OCI-LY3 (cell line): ENCODE measurements at regions not wholly inside any gene's neighbourhood (a gene's known extent, or its start where the extent isn't known, plus 50 kb on each side); places are given as distances from the start of the nearest gene placed in this dataset.

Experiments
- H2AFZ ChIP-seq: fragments of 200-600, 300-600 bp; shearing (Covaris generic); 2 replicates; pipeline ENCODE4 v1.6.0; 2014; ENCODE audit warnings: antibody characterized with exemption, low read depth, low read length
- H3K27ac ChIP-seq: fragments of 200-600, 300-600 bp; sonication (generic); 2 replicates; pipeline ENCODE4 v1.5.1; 2014; ENCODE audit warnings: mild to moderate bottlenecking, low read length, moderate library complexity, mixed read lengths
- H3K27me3 ChIP-seq: fragments of 200-600, 300-600 bp; sonication (generic); 2 replicates; pipeline ENCODE4 v1.6.1; 2014; ENCODE audit warnings: low read depth, low read length, mixed read lengths
- H3K36me3 ChIP-seq: fragments of 200-600, 300-600 bp; sonication (generic); replicated peaks from 2 replicates; pipeline ENCODE3; 2014; ENCODE audit warnings: low read depth, low read length, mixed read lengths
- H3K4me1 ChIP-seq: fragments of 300-600, 200-600 bp; sonication (generic); 2 replicates; pipeline ENCODE4 v1.6.1; 2014; ENCODE audit warnings: low read length, mixed read lengths
- H3K4me2 ChIP-seq: fragments of 200-600, 300-600 bp; sonication (generic); 2 replicates; pipeline ENCODE4 v1.6.1; 2014; ENCODE audit warnings: low read length, mixed read lengths
- H3K4me3 ChIP-seq: fragments of 300-600, 200-600 bp; sonication (generic); 2 replicates; pipeline ENCODE4 v1.5.1; 2014; ENCODE audit warnings: antibody characterized with exemption, mild to moderate bottlenecking, low read length, moderate library complexity
- H3K79me2 ChIP-seq: fragments of 300-600, 200-600 bp; shearing (Covaris generic); 2 replicates; pipeline ENCODE4 v1.6.1; 2014; ENCODE audit warnings: mild to moderate bottlenecking, low read length, mixed read lengths
- H3K9ac ChIP-seq: fragments of 300-600, 200-600 bp; shearing (Covaris generic); 2 replicates; pipeline ENCODE4 v1.6.0; 2014; ENCODE audit warnings: mild to moderate bottlenecking, low read length, moderate library complexity
- H3K9me3 ChIP-seq: fragments of 200-600, 300-600 bp; shearing (Covaris generic); 2 replicates; pipeline ENCODE4 v1.6.1; 2014; ENCODE audit warnings: low read length, mixed read lengths; ENCODE audit not compliant: insufficient read depth
- H4K20me1 ChIP-seq: fragments of 200-600, 300-600 bp; sonication (generic); 2 replicates; pipeline ENCODE4 v1.6.1; 2016; ENCODE audit warnings: low read length, mixed read lengths; ENCODE audit not compliant: insufficient read depth
- EZH2phosphoT487 ChIP-seq: fragments of 200-600 bp; shearing (Covaris generic); IDR thresholded peaks from 2 replicates; pipeline ENCODE4 v1.6.1; 2018; ENCODE audit warnings: antibody characterized with exemption, mixed run types, low read depth
- TF ChIP-seq, protein P1 (sequence below): fragments of 200-600, 300-600 bp; sonication (generic); IDR thresholded peaks from 2 replicates; pipeline ENCODE4 v1.5.1; 2014; ENCODE audit warnings: antibody characterized with exemption, low read length, low read depth

DNA sequence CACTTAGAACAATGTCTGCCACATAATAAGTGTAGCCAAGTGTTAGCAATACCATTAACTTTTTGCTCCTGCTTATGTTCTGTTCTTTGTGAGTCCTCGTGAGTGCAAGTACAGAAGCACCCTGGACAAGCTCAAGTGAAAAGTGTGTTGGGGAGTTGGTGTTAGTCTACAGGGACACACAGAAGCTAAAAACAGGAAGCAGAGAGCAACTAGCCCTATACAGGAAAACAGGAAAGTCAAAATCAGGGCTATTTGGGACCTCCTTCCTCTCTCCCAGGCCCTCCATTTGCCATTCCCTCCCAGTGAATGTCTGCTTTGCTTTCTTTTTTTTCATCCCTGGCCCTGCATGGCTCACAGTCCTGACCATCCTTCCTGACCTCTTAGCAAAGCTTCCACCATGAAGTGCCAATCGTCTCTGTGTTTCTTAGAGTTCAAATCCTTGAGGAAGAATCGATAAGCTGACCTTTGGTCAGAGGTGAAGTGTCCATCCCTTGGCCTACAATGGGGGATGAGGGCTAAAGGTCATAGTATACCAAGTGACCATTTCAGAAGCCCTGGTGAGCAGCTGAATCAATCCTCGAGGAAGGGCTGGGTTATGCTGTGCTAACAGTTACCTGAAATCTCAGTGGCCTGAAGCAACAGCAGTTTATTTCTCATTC lies 328.2 kb downstream of the SHQ1 start:
- Histone ChIP-seq H3K4me1 (peaks cover 47% of the 10 kb centered on the region), H2AFZ (peak overlapping the region; percentile 66), H3K79me2 (no peaks in the 10 kb centered on the region), H3K36me3 (no peaks in the 10 kb centered on the region), H3K4me3 (no peak overlapping the region), H3K27me3 (no peaks in the 10 kb centered on the region), H4K20me1 (no peaks in the 10 kb centered on the region), H3K4me2 (peak overlapping the region; percentile 51), H3K9me3 (no peaks in the 10 kb centered on the region), H3K9ac (no peak overlapping the region), H3K27ac (peak overlapping the region; percentile 55; the same call in 1 of the 2 replicates)
- no peak for TF ChIP-seq EZH2phosphoT487
- TF ChIP-seq, protein P1, sequence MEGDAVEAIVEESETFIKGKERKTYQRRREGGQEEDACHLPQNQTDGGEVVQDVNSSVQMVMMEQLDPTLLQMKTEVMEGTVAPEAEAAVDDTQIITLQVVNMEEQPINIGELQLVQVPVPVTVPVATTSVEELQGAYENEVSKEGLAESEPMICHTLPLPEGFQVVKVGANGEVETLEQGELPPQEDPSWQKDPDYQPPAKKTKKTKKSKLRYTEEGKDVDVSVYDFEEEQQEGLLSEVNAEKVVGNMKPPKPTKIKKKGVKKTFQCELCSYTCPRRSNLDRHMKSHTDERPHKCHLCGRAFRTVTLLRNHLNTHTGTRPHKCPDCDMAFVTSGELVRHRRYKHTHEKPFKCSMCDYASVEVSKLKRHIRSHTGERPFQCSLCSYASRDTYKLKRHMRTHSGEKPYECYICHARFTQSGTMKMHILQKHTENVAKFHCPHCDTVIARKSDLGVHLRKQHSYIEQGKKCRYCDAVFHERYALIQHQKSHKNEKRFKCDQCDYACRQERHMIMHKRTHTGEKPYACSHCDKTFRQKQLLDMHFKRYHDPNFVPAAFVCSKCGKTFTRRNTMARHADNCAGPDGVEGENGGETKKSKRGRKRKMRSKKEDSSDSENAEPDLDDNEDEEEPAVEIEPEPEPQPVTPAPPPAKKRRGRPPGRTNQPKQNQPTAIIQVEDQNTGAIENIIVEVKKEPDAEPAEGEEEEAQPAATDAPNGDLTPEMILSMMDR: no peak

DNA sequence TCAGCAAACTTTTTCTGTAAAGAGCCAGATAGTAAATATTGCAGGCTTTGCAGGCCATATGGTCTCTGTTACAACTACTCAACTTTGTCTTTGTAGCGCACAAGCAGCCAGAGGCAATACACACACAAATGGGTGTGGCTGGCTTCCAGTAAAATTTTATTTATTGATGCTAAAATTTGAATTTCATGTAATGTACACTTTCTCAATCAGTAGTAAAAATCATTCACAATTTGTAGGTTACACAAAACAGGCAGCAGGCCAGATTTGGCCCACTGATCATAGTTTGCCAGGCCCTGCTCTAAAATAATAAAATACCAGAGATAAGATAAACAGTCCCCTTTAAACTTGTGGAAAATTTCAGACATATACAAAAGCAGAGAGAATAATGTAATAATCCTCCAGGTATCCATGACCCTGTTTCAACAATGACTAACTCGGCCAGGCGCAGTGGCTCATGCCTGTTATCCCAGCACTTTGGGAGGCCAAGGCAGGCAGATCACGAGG lies 330.3 kb downstream of the SHQ1 start:
- no peaks in the 10 kb centered on the region for H3K36me3 ChIP-seq
- H4K20me1 ChIP-seq: no peaks in the 10 kb centered on the region
- no peak overlapping the region for H3K4me2 ChIP-seq
- no peak overlapping the region for H3K9ac ChIP-seq
- H2AFZ ChIP-seq: no peak overlapping the region
- no peak overlapping the region for H3K27ac ChIP-seq
- H3K4me1 ChIP-seq: peaks cover 34% of the 10 kb centered on the region
- H3K79me2 ChIP-seq: no peaks in the 10 kb centered on the region
- H3K4me3 ChIP-seq: no peak overlapping the region
- H3K27me3 ChIP-seq: no peaks in the 10 kb centered on the region
- TF ChIP-seq, protein P1: no peak
- no peak for TF ChIP-seq EZH2phosphoT487
- H3K9me3 ChIP-seq: no peaks in the 10 kb centered on the region

DNA sequence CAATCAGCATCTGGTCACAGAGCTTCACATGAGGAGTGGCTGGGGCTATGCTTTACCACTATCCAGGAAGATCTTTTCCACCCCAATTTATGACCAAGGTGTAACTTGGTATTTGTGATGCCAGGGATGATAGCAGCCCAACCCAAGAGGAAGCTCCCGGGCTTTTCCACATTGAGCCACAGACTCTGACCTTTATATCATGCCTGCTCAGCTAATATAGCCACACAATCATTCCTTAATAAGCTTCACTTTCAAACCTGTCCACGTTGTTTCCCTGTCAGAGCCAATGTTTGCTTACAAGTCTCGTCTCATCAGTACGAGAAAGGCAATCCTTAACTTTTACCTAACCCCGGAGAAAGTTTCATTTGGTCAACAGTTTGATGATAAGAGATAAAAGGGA lies 330.9 kb downstream of the SHQ1 start:
- no peaks in the 10 kb centered on the region for H3K27me3 ChIP-seq
- H4K20me1 ChIP-seq: no peaks in the 10 kb centered on the region
- H3K9ac ChIP-seq: no peak overlapping the region
- H2AFZ ChIP-seq: no peak overlapping the region
- H3K79me2 ChIP-seq: no peaks in the 10 kb centered on the region
- H3K4me2 ChIP-seq: no peak overlapping the region
- TF ChIP-seq EZH2phosphoT487: no peak
- TF ChIP-seq, protein P1: no peak
- H3K27ac ChIP-seq: no peak overlapping the region
- H3K36me3 ChIP-seq: no peaks in the 10 kb centered on the region
- no peak overlapping the region for H3K4me3 ChIP-seq
- H3K9me3 ChIP-seq: no peaks in the 10 kb centered on the region
- peaks cover 28% of the 10 kb centered on the region for H3K4me1 ChIP-seq

DNA sequence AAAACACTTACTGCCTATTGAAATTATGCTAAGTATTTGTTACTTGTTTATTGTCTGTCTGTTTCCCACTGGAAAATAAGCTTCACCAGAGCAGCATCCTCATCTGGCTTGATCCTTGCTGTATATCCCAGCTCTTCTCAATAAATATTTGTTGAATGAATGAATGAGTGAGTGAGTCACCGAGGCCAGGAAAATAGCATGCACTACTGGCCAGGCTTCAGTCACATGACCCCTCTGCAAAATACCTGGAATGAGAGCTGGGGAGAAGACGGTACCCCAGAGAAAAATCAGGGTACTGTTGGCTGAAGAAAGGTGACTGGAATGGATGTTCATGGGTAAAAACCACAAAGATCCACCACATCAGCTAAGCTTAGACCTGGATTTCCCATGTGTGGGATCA lies 331.9 kb downstream of the SHQ1 start:
- Histone ChIP-seq H3K36me3 (no peaks in the 10 kb centered on the region), H3K9ac (no peak overlapping the region), H3K79me2 (no peaks in the 10 kb centered on the region), H3K27me3 (no peaks in the 10 kb centered on the region), H2AFZ (no peak overlapping the region), H3K4me3 (no peak overlapping the region), H3K27ac (no peak overlapping the region), H4K20me1 (no peaks in the 10 kb centered on the region), H3K4me2 (no peak overlapping the region), H3K9me3 (no peaks in the 10 kb centered on the region), H3K4me1 (peaks cover 18% of the 10 kb centered on the region)
- TF ChIP-seq, protein P1: no peak
- no peak for TF ChIP-seq EZH2phosphoT487
